HEK293 (cell line): ENCODE measurements at regions not wholly inside any gene's neighbourhood (a gene's known extent, or its start where the extent isn't known, plus 50 kb on each side); places are given as distances from the start of the nearest gene placed in this dataset.

Experiments
- CTCF ChIA-PET: fragments of 350-600 bp; formaldehyde crosslinking; extraction: SDS; loops from one replicate; lab custom pipeline; 2021; ENCODE audit warnings: antibody characterized with exemption; lab: Yijun Ruan, JAX
- POLR2A ChIA-PET: fragments of 300-600 bp; formaldehyde crosslinking; extraction: SDS; loops from one replicate; lab custom pipeline; 2020; ENCODE audit warnings: antibody characterized with exemption, inconsistent platforms; lab: Yijun Ruan, JAX
- H3K27ac ChIP-seq: fragments of 200-500 bp; sonication (Bioruptor generic); 2 replicates; pipeline ENCODE4 v1.5.1; 2014; ENCODE audit warnings: low read depth, low read length, control low read depth, inconsistent platforms; ENCODE audit errors: extremely low read depth
- H3K36me3 ChIP-seq, 2 experiments: fragments of 200-500 bp in 1 of 2; sonication (Bioruptor generic) in 1 of 2; 1 replicate in 1 of 2; 2 replicates in 1 of 2; pipeline ENCODE4 v1.5.1; 2014 to 2017; ENCODE audit warnings: inconsistent platforms in 2 of 2, low read length in 2 of 2; ENCODE audit not compliant: control insufficient read depth in 2 of 2, insufficient read depth in 1 of 2
- H3K4me1 ChIP-seq: fragments of 200-500 bp; sonication (Bioruptor generic); 2 replicates; pipeline ENCODE4 v1.5.1; 2014; ENCODE audit warnings: mild to moderate bottlenecking, low read length, inconsistent platforms; ENCODE audit not compliant: control insufficient read depth, insufficient read depth
- H3K4me3 ChIP-seq: 2 replicates; pipeline ENCODE4 v1.5.1; 2011; ENCODE audit warnings: low read depth, mild to moderate bottlenecking, control low read depth, low read length, moderate library complexity
- H3K9me3 ChIP-seq: fragments of 200-500 bp; sonication (Bioruptor generic); 2 replicates; pipeline ENCODE4 v1.5.1; 2014; ENCODE audit warnings: low read depth, low read length, inconsistent platforms; ENCODE audit not compliant: control insufficient read depth, insufficient read depth
- KLF10 ChIP-seq: fragments of 450-650 bp; IDR thresholded peaks from 2 replicates; pipeline ENCODE4 v1.5.1; 2018; ENCODE audit warnings: missing biosample characterization, mild to moderate bottlenecking, missing genetic modification characterization
- REST ChIP-seq: fragments of 450-650 bp; formaldehyde crosslinking; IDR thresholded peaks from 2 replicates; pipeline ENCODE4 v1.5.1; 2016; ENCODE audit warnings: missing biosample characterization, missing genetic modification characterization
- ZBTB10 ChIP-seq: fragments of 450-650 bp; formaldehyde crosslinking; IDR thresholded peaks from 2 replicates; pipeline ENCODE4 v1.5.1; 2016; ENCODE audit warnings: missing biosample characterization, missing genetic modification characterization
- ZBTB6 ChIP-seq: fragments of 450-650 bp; formaldehyde crosslinking; IDR thresholded peaks from 2 replicates; pipeline ENCODE4 v1.5.1; 2017; ENCODE audit warnings: missing biosample characterization, missing genetic modification characterization
- ZBTB7A ChIP-seq: fragments of 450-650 bp; formaldehyde crosslinking; IDR thresholded peaks from 2 replicates; pipeline ENCODE4 v1.5.1; 2016; ENCODE audit warnings: low read depth, missing biosample characterization, missing genetic modification characterization
- ZEB2 ChIP-seq: fragments of 450-650 bp; formaldehyde crosslinking; IDR thresholded peaks from 2 replicates; pipeline ENCODE4 v1.5.1; 2016; ENCODE audit warnings: missing biosample characterization, missing genetic modification characterization
- ZFP41 ChIP-seq: fragments of 450-650 bp; formaldehyde crosslinking; IDR thresholded peaks from 2 replicates; pipeline ENCODE4 v1.5.1; 2016; ENCODE audit warnings: missing biosample characterization, missing genetic modification characterization, borderline replicate concordance
- ZNF16 ChIP-seq: fragments of 450-650 bp; formaldehyde crosslinking; IDR thresholded peaks from 2 replicates; pipeline ENCODE4 v1.5.1; 2016; ENCODE audit warnings: low read depth, missing biosample characterization, missing genetic modification characterization
- ZNF211 ChIP-seq: fragments of 450-650 bp; formaldehyde crosslinking; IDR thresholded peaks from 2 replicates; pipeline ENCODE4 v1.5.1; 2016; ENCODE audit warnings: low read depth, missing biosample characterization, missing genetic modification characterization
- ZNF510 ChIP-seq: fragments of 450-650 bp; formaldehyde crosslinking; IDR thresholded peaks from 2 replicates; pipeline ENCODE4 v1.5.1; 2018; ENCODE audit warnings: mild to moderate bottlenecking, missing genetic modification characterization, missing biosample characterization; ENCODE audit not compliant: insufficient replicate concordance
- ZNF514 ChIP-seq: fragments of 450-650 bp; formaldehyde crosslinking; IDR thresholded peaks from 2 replicates; pipeline ENCODE4 v1.5.1; 2016; ENCODE audit warnings: missing biosample characterization, missing genetic modification characterization
- ZNF561 ChIP-seq: fragments of 450-650 bp; IDR thresholded peaks from 2 replicates; pipeline ENCODE4 v1.5.1; 2018; ENCODE audit warnings: missing biosample characterization, missing genetic modification characterization, borderline replicate concordance
- ZNF654 ChIP-seq: fragments of 450-650 bp; formaldehyde crosslinking; IDR thresholded peaks from 2 replicates; pipeline ENCODE4 v1.5.1; 2016; ENCODE audit warnings: low read depth, missing biosample characterization, missing genetic modification characterization
- TF ChIP-seq, protein P1 (sequence below): fragments of 450-650 bp; formaldehyde crosslinking; conservative IDR thresholded peaks from 2 replicates; pipeline ENCODE4 v1.5.1; 2016; ENCODE audit warnings: low read depth, missing biosample characterization, missing genetic modification characterization

DNA sequence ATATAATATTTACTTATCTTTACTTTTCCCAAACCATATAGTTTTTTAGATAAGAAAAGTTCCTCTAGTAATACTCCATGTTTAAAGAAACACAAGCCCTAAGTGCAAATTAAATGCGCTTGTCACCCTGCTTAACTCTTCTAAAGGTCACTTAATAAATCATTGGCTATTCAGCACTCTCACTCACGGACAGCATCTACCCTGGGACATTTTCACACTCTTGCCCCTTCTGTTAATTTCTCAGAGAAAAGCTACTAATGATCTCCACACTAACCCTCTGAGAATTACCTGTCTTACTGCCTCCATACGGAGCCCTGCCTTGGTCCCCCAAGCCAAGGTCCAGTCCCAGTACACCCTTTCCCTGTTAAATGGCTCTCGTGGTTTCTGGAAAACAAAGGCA lies 102.2 kb downstream of the NRN1 start:
- ChIA-PET CTCF (no interaction called here), POLR2A (no interaction called here)
- H3K9me3 ChIP-seq = no peaks in the 10 kb centered on the region
- H3K4me3 ChIP-seq = no peak overlapping the region
- H3K4me1 ChIP-seq = no peaks in the 10 kb centered on the region
- H3K36me3 ChIP-seq = no peaks in the 10 kb centered on the region
- no peak overlapping the region for H3K27ac ChIP-seq
- TF ChIP-seq, protein P1, sequence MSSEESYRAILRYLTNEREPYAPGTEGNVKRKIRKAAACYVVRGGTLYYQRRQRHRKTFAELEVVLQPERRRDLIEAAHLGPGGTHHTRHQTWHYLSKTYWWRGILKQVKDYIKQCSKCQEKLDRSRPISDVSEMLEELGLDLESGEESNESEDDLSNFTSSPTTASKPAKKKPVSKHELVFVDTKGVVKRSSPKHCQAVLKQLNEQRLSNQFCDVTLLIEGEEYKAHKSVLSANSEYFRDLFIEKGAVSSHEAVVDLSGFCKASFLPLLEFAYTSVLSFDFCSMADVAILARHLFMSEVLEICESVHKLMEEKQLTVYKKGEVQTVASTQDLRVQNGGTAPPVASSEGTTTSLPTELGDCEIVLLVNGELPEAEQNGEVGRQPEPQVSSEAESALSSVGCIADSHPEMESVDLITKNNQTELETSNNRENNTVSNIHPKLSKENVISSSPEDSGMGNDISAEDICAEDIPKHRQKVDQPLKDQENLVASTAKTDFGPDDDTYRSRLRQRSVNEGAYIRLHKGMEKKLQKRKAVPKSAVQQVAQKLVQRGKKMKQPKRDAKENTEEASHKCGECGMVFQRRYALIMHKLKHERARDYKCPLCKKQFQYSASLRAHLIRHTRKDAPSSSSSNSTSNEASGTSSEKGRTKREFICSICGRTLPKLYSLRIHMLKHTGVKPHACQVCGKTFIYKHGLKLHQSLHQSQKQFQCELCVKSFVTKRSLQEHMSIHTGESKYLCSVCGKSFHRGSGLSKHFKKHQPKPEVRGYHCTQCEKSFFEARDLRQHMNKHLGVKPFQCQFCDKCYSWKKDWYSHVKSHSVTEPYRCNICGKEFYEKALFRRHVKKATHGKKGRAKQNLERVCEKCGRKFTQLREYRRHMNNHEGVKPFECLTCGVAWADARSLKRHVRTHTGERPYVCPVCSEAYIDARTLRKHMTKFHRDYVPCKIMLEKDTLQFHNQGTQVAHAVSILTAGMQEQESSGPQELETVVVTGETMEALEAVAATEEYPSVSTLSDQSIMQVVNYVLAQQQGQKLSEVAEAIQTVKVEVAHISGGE (tag by site-specific recombination) = no peak
- TF ChIP-seq REST (tag by site-specific recombination) (peak; percentile 88), ZBTB7A (tag by site-specific recombination) (no peak)

- POLR2A ChIA-PET = no interaction called here
- Histone ChIP-seq H3K4me1 (no peaks in the 10 kb centered on the region), H3K27ac (no peak overlapping the region), H3K9me3 (no peaks in the 10 kb centered on the region), H3K4me3 (no peak overlapping the region), H3K36me3 (no peaks in the 10 kb centered on the region)
- CTCF ChIA-PET = interaction anchor here (0.7 to 1.0 kb wide), 4 partner anchors 9 to 1151 kb away, joined by 3 read pairs; no protein-coding TSS in a partner anchor
- TF ChIP-seq KLF10 (no peak), ZNF510 (tag by site-specific recombination) (no peak), ZBTB6 (tag by site-specific recombination) (no peak), ZBTB10 (tag by site-specific recombination) (no peak), ZEB2 (tag by site-specific recombination) (no peak), ZNF654 (no peak), ZNF211 (tag by site-specific recombination) (no peak), REST (tag by site-specific recombination) (no peak), ZNF561 (no peak), ZNF514 (no peak), ZNF16 (tag by site-specific recombination) (no peak), ZFP41 (tag by site-specific recombination) (no peak)
Measured at GRCh38 chr6:5899216-5900045, 107.3 kb downstream of the NRN1 start.
